IMR-90 (cell line): ENCODE measurements at regions not wholly inside any gene's neighbourhood (a gene's known extent, or its start where the extent isn't known, plus 50 kb on each side); places are given as distances from the start of the nearest gene placed in this dataset.

Source experiments
- ATAC-seq: fragments of 200-7000 bp; cut with Tn5 transposase; 2 replicates; pipeline ENCODE4 v1.9.1; 2020; ENCODE audit warnings: low read depth, mild to moderate bottlenecking, moderate library complexity
- BruUV-seq: library from RNA; stranded (reverse); fragments of 400-500 nt; replicated peaks from 2 replicates; lab custom pipeline; 2021; lab: Mats Ljungman, UMichigan
- CTCF ChIA-PET: fragments of 300-600 bp; formaldehyde crosslinking; extraction: SDS; loops from one replicate; lab custom pipeline; 2021; ENCODE audit warnings: antibody characterized with exemption; lab: Yijun Ruan, JAX
- POLR2A ChIA-PET: fragments of 300-600 bp; sonication (Branson Sonifier 250); formaldehyde crosslinking; loops from one replicate; lab custom pipeline; 2022; ENCODE audit warnings: antibody characterized with exemption; ENCODE audit not compliant: unreplicated experiment; lab: Charles Lee
- DNase-seq: peaks from one replicate; pipeline ENCODE4 v3.0.0; 2013
- H2AFZ ChIP-seq: replicated peaks from 2 replicates; pipeline ENCODE3; 2013; ENCODE audit warnings: low read length, mild to moderate bottlenecking; ENCODE audit not compliant: poor library complexity
- H2AK5ac ChIP-seq: 2 replicates; pipeline ENCODE4 v1.6.1; 2013; ENCODE audit warnings: low read depth, low read length, inconsistent platforms
- H2AK9ac ChIP-seq: replicated peaks from 2 replicates; pipeline ENCODE3; 2013; ENCODE audit warnings: mild to moderate bottlenecking, low read depth, low read length, moderate library complexity; ENCODE audit not compliant: poor library complexity
- H2BK120ac ChIP-seq: 2 replicates; pipeline ENCODE4 v1.6.1; 2013; ENCODE audit warnings: low read depth, low read length, inconsistent platforms
- H2BK15ac ChIP-seq: 3 replicates; pipeline ENCODE4 v1.6.1; 2013; ENCODE audit warnings: low read depth, low read length, inconsistent platforms
- H2BK20ac ChIP-seq: 2 replicates; pipeline ENCODE4 v1.6.1; 2013; ENCODE audit warnings: low read depth, mild to moderate bottlenecking, inconsistent platforms, low read length, moderate library complexity
- H2BK5ac ChIP-seq: 2 replicates; pipeline ENCODE4 v1.6.1; 2013; ENCODE audit warnings: mild to moderate bottlenecking, low read depth, low read length, inconsistent platforms; ENCODE audit not compliant: poor library complexity, severe bottlenecking
- H3K14ac ChIP-seq: replicated peaks from 2 replicates; pipeline ENCODE4 v1.6.1; 2013; ENCODE audit warnings: low read depth, low read length, inconsistent platforms
- H3K18ac ChIP-seq: 2 replicates; pipeline ENCODE4 v1.6.1; 2013; ENCODE audit warnings: low read depth, low read length, control low read depth
- H3K23ac ChIP-seq: 2 replicates; pipeline ENCODE4 v1.6.1; 2013; ENCODE audit warnings: low read depth, low read length, inconsistent platforms
- H3K27ac ChIP-seq: 2 replicates; pipeline ENCODE4 v1.5.1; 2013; ENCODE audit warnings: mild to moderate bottlenecking, control low read depth, low read length; ENCODE audit not compliant: insufficient read depth
- H3K27me3 ChIP-seq: 2 replicates; pipeline ENCODE4 v1.6.1; 2013; ENCODE audit warnings: low read length; ENCODE audit not compliant: control insufficient read depth, insufficient read depth
- H3K36me3 ChIP-seq: 2 replicates; pipeline ENCODE4 v1.6.1; 2013; ENCODE audit warnings: low read length, mixed read lengths; ENCODE audit not compliant: control insufficient read depth, insufficient read depth
- H3K4ac ChIP-seq: 2 replicates; pipeline ENCODE4 v1.6.1; 2013; ENCODE audit warnings: low read depth, low read length, inconsistent platforms
- H3K4me1 ChIP-seq: 2 replicates; pipeline ENCODE4 v1.6.1; 2013; ENCODE audit warnings: low read length, mixed read lengths; ENCODE audit not compliant: control insufficient read depth, insufficient read depth
- H3K4me2 ChIP-seq: 2 replicates; pipeline ENCODE4 v1.6.1; 2013; ENCODE audit warnings: low read depth, mild to moderate bottlenecking, control low read depth, low read length, moderate library complexity
- H3K4me3 ChIP-seq: 2 replicates; pipeline ENCODE4 v1.5.1; 2013; ENCODE audit warnings: low read depth, mild to moderate bottlenecking, control low read depth, low read length, moderate library complexity; ENCODE audit not compliant: insufficient read depth
- H3K56ac ChIP-seq: 2 replicates; pipeline ENCODE4 v1.6.1; 2013; ENCODE audit warnings: low read length, inconsistent platforms; ENCODE audit not compliant: insufficient read depth; ENCODE audit errors: extremely low read depth
- H3K79me1 ChIP-seq, 2 experiments: 2 replicates each; pipeline ENCODE4 v1.6.1; 2013; ENCODE audit warnings: low read length in 2 of 2, inconsistent platforms in 1 of 2, low read depth in 1 of 2
- H3K9ac ChIP-seq: 2 replicates; pipeline ENCODE4 v1.6.1; 2013; ENCODE audit warnings: low read depth, low read length, control low read depth
- H3K9me1 ChIP-seq: 2 replicates; pipeline ENCODE4 v1.6.1; 2013; ENCODE audit warnings: low read length, inconsistent platforms; ENCODE audit not compliant: insufficient read depth
- H3K9me3 ChIP-seq: 2 replicates; pipeline ENCODE4 v1.6.1; 2013; ENCODE audit warnings: low read length; ENCODE audit not compliant: control insufficient read depth, insufficient read depth
- H4K20me1 ChIP-seq: 2 replicates; pipeline ENCODE4 v1.6.1; 2013; ENCODE audit warnings: low read length, inconsistent platforms; ENCODE audit not compliant: insufficient read depth
- H4K5ac ChIP-seq: 2 replicates; pipeline ENCODE4 v1.6.1; 2013; ENCODE audit warnings: mild to moderate bottlenecking, low read depth, low read length, control low read depth
- H4K8ac ChIP-seq, 2 experiments: 2 replicates each; pipeline ENCODE4 v1.6.1; 2013; ENCODE audit warnings: low read depth in 2 of 2, low read length in 2 of 2, control low read depth in 1 of 2, inconsistent platforms in 1 of 2
- H4K91ac ChIP-seq: 2 replicates; pipeline ENCODE4 v1.6.1; 2013; ENCODE audit warnings: low read depth, low read length, inconsistent platforms; ENCODE audit not compliant: insufficient read depth
- BHLHE40 ChIP-seq: fragments of 150-350 bp; IDR thresholded peaks from 2 replicates; pipeline ENCODE4 v1.6.1; 2016; ENCODE audit warnings: mild to moderate bottlenecking, low read depth, low read length
- CEBPB ChIP-seq: IDR thresholded peaks from 2 replicates; pipeline ENCODE4 v1.6.1; 2012; ENCODE audit warnings: low read depth, low read length, improper control_type of control experiment
- CHD1 ChIP-seq: IDR thresholded peaks from 2 replicates; pipeline ENCODE4 v1.6.1; 2012; ENCODE audit warnings: low read depth, low read length, improper control_type of control experiment
- CTCF ChIP-seq: conservative IDR thresholded peaks from 2 replicates; pipeline ENCODE4 v1.5.1; 2012; ENCODE audit warnings: mild to moderate bottlenecking, low read depth, low read length, improper control_type of control experiment
- FOS ChIP-seq: fragments of 150-350 bp; IDR thresholded peaks from 2 replicates; pipeline ENCODE4 v1.6.1; 2016; ENCODE audit warnings: low read depth, low read length
- MAFK ChIP-seq: IDR thresholded peaks from 2 replicates; pipeline ENCODE4 v1.6.1; 2012; ENCODE audit warnings: low read depth, low read length, improper control_type of control experiment
- MAZ ChIP-seq: IDR thresholded peaks from 2 replicates; pipeline ENCODE4 v1.6.1; 2012; ENCODE audit warnings: low read depth, mild to moderate bottlenecking, low read length, improper control_type of control experiment, moderate library complexity, borderline replicate concordance
- MXI1 ChIP-seq: IDR thresholded peaks from 2 replicates; pipeline ENCODE4 v1.6.1; 2012; ENCODE audit warnings: low read depth, mild to moderate bottlenecking, low read length, moderate library complexity, borderline replicate concordance
- NFE2L2 ChIP-seq: fragments of 150-350 bp; IDR thresholded peaks from 2 replicates; pipeline ENCODE4 v1.6.1; 2016; ENCODE audit warnings: low read depth, mild to moderate bottlenecking, low read length
- POLR2A ChIP-seq: IDR thresholded peaks from 2 replicates; pipeline ENCODE4 v1.6.1; 2012; ENCODE audit warnings: mild to moderate bottlenecking, low read depth, low read length
- RAD21 ChIP-seq: IDR thresholded peaks from 2 replicates; pipeline ENCODE4 v1.6.1; 2012; ENCODE audit warnings: low read length, improper control_type of control experiment
- RCOR1 ChIP-seq: IDR thresholded peaks from 2 replicates; pipeline ENCODE4 v1.6.1; 2012; ENCODE audit warnings: mild to moderate bottlenecking, low read length, improper control_type of control experiment; ENCODE audit not compliant: insufficient replicate concordance
- RFX5 ChIP-seq: IDR thresholded peaks from 2 replicates; pipeline ENCODE4 v1.8.0; 2012; ENCODE audit warnings: low read depth, mild to moderate bottlenecking, low read length, moderate library complexity
- SMC3 ChIP-seq: fragments of 150-350 bp; IDR thresholded peaks from 2 replicates; pipeline ENCODE4 v1.6.1; 2016; ENCODE audit warnings: low read depth, mild to moderate bottlenecking, antibody characterized with exemption, low read length, moderate library complexity
- USF2 ChIP-seq: fragments of 150-350 bp; IDR thresholded peaks from 2 replicates; pipeline ENCODE4 v1.6.1; 2017; ENCODE audit warnings: mild to moderate bottlenecking, antibody characterized with exemption, low read length, low read depth
- dilution Hi-C: fragments of 300-500 bp; cut with HindIII; formaldehyde crosslinking; loops from one replicate; pipeline ENCODE4 v1.14.3; 2018; ENCODE audit warnings: low sequenced_read_pairs; ENCODE audit not compliant: unreplicated experiment
- in situ Hi-C: fragments of 300-500 bp; cut with MboI; formaldehyde crosslinking; loops from 3 replicates; pipeline ENCODE4 v1.14.3; 2019; ENCODE audit warnings: low sequenced_read_pairs, inconsistent platforms, mixed read lengths
- intact Hi-C: fragments of 100-400 bp; cut with micrococcal nuclease; formaldehyde crosslinking; loops from 2 replicates; pipeline ENCODE4 v1.10.0; 2022
- TF ChIP-seq, protein P1 (sequence below): fragments of 150-350 bp; IDR thresholded peaks from 2 replicates; pipeline ENCODE4 v1.6.1; 2016; ENCODE audit warnings: low read depth, mild to moderate bottlenecking, low read length, moderate library complexity, borderline replicate concordance

GRCh38 chr4:164337219-164337944, 416.5 kb upstream of the SMIM31 start:
- H4K8ac ChIP-seq = no peak overlapping the region
- H3K4me2 ChIP-seq = no peak overlapping the region
- no peak overlapping the region for H2AFZ ChIP-seq
- no peak overlapping the region for H2AK5ac ChIP-seq
- no peaks in the 10 kb centered on the region for H3K9me1 ChIP-seq
- no peak overlapping the region for H3K23ac ChIP-seq
- no peak overlapping the region for H2BK15ac ChIP-seq
- no peak overlapping the region for H2AK9ac ChIP-seq
- H3K56ac ChIP-seq = no peak overlapping the region
- no peak overlapping the region for H3K14ac ChIP-seq
- H4K5ac ChIP-seq = no peak overlapping the region
- H3K4ac ChIP-seq = no peak overlapping the region
- H4K20me1 ChIP-seq = no peaks in the 10 kb centered on the region
- no peaks in the 10 kb centered on the region for H3K36me3 ChIP-seq
- ATAC-seq = no peak
- ChIA-PET POLR2A (no interaction called here), CTCF (no interaction called here)
- intact Hi-C loops = no loop called here
- dilution Hi-C loops = no loop called here
- peaks cover 5% of the 10 kb centered on the region for H3K9me3 ChIP-seq
- H3K27ac ChIP-seq = no peak overlapping the region
- H3K79me1 ChIP-seq = no peaks in the 10 kb centered on the region
- no peak overlapping the region for H2BK5ac ChIP-seq
- no TSS peak for BruUV-seq
- H3K4me1 ChIP-seq = no peaks in the 10 kb centered on the region
- in situ Hi-C loops = no loop called here
- no peak overlapping the region for H3K18ac ChIP-seq
- DNase-seq = no peak
- no peak overlapping the region for H2BK120ac ChIP-seq
- H2BK20ac ChIP-seq = no peak overlapping the region
- no peak overlapping the region for H3K4me3 ChIP-seq
- no peaks in the 10 kb centered on the region for H3K27me3 ChIP-seq
- TF ChIP-seq SMC3 (no peak), NFE2L2 (no peak), FOS (no peak), MAFK (no peak), CEBPB (no peak), RFX5 (no peak), MXI1 (no peak), RCOR1 (no peak), CHD1 (no peak), MAZ (no peak), POLR2A (no peak), CTCF (no peak), USF2 (no peak), RAD21 (no peak), BHLHE40 (no peak)
- TF ChIP-seq, protein P1, sequence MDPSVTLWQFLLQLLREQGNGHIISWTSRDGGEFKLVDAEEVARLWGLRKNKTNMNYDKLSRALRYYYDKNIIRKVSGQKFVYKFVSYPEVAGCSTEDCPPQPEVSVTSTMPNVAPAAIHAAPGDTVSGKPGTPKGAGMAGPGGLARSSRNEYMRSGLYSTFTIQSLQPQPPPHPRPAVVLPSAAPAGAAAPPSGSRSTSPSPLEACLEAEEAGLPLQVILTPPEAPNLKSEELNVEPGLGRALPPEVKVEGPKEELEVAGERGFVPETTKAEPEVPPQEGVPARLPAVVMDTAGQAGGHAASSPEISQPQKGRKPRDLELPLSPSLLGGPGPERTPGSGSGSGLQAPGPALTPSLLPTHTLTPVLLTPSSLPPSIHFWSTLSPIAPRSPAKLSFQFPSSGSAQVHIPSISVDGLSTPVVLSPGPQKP = no peak
- H4K91ac ChIP-seq = no peak overlapping the region
- H3K9ac ChIP-seq = no peak overlapping the region
